HG03520 (cell line): ENCODE measurements at regions not wholly inside any gene's neighbourhood (a gene's known extent, or its start where the extent isn't known, plus 50 kb on each side); places are given as distances from the start of the nearest gene placed in this dataset.
A peak's percentile ranks its signal among the peaks of the same experiment; 100 is the strongest.

Experiments used
- ATAC-seq: cut with Tn5 transposase; IDR thresholded peaks from one replicate; pipeline ENCODE4 v1.9.1; 2021; ENCODE audit warnings: mild to moderate bottlenecking, moderate library complexity; ENCODE audit not compliant: unreplicated experiment

DNA sequence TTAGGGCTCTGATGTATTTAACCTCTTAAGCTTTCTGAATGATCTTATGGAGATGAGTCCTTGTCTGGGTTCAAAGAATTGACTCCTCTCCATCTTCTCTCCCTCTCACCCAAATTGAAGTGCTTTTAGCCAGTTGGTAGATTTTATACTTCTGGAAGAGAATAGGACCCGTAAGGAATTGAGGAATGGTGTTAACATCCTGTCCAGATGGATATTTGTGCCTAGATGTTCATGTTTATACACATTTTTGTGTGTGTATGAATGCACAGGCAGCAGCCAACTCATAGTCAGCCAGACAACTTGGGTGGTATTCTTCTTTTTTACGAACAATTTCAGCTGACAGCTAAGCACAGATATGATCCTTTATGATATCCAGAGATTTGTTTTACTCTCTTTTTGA lies 449.6 kb upstream of the RGS6 start:
- ATAC-seq, result no peak

DNA sequence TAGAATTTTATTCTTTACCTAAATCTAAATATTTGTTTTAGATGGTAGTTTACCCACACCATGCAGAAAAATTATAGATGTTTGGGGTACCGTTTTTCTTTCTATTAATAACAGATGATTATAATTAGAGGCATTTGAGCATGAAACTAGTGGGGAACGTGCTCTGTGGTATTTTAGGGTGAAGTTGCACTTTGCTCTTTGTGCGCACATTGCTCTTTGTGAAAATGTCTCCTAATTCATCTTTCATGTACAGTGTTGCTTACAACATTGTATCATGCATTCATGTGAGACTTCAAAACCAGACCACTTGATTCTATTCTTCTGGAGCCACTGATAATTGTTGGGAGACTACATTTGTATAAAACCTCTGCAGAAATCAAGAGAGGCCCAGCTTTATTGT lies 449.1 kb upstream of the RGS6 start:
- ATAC-seq, result no peak

GRCh38 chr14:71485833-71486232 lies 446.4 kb upstream of the RGS6 start:
- ATAC-seq, result no peak

DNA sequence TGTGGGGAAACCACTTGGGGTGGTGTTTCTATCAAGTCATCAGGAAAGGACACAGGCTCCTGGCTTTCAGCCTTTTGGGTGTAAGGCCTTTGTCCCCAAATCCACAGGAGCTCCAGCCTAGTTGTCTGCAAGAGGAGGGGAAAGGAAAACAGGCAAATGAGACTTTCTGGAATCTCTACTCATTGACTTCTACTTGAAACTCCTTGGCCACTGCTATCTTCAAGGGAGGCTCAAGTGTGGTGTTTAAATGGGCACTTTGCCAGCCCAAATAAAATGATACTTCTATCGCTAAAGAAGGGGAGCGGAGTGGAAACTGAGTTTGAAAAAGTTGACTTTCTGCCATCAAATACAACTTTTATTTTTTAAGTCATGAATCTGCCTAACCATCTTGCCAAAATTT lies 445.9 kb upstream of the RGS6 start:
- ATAC-seq, result no peak

DNA sequence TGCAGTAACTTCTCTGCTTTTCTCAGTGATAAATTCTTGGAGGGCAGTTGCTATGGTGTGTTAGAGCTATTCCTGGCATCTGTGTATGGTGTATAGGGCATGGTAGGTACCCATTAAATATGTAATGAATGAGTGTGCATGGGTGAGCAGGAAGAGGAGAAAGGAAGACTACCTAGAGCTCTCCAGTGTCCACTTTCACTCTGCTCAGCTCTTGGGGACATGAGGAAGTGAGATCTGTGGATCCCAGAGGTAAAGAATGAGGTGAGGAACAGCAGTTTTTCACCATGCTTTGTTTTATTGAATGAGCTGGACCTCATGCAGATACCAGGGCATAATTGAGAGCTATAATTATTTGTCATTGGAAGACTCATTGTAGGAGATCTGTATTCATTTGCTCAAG lies 444.8 kb upstream of the RGS6 start:
- ATAC-seq, result no peak

DNA sequence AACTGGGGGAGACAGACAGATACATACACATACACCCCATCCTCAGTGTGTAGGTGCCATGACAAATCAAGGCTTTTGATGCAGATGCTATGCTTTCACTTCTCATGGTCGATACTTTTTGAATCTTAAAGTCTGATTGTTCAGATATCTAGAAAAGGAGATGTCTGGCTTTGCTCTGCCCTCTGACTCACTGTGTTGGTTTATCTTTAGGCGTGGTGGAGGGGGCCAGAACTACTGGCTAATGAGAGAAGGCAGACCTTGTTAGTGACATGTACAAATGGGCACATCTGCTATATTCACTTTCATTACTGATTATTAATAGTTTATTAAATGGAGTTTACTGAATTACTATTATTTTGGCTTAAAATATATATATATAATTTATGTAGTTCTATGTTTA lies 444.3 kb upstream of the RGS6 start:
- ATAC-seq, result no peak

DNA sequence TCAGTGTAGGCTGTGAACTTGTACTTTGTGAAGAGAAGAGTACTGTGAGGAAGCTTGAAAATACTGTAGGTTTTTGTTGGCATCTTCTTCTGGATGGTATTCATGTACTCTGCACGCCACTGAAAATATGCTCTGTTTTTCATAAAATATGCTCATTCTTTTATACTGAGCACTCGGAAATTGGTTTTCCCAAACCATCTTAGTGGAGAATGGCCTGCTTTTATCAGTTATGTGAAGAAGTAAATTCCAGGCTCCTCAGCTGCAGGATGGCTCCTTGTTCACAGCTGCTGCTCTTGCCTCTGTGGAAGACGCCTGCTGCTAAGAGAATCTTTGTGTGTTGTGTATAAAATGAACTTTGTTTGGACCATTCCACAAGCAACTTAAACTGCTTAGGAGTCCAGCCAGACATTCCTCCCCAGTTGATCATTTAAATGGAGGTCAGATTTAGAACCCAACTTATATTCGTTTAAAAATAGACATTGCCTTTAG lies 443.5 kb upstream of the RGS6 start:
- no peak for ATAC-seq

GRCh38 chr14:71489742-71490141 lies 442.5 kb upstream of the RGS6 start:
- no peak for ATAC-seq

GRCh38 chr14:71491931-71492330 lies 440.3 kb upstream of the RGS6 start:
- ATAC-seq, result no peak

- ATAC-seq, result no peak
These were observed 439.9 kb upstream of the RGS6 start for GRCh38 chr14:71492346-71492745.

GRCh38 chr14:71497645-71498086 lies 434.6 kb upstream of the RGS6 start:
- peak; percentile 70 for ATAC-seq

GRCh38 chr14:71498212-71498611 lies 434.0 kb upstream of the RGS6 start:
- no peak for ATAC-seq

- no peak for ATAC-seq
These were observed 433.2 kb upstream of the RGS6 start for GRCh38 chr14:71499018-71499417.

DNA sequence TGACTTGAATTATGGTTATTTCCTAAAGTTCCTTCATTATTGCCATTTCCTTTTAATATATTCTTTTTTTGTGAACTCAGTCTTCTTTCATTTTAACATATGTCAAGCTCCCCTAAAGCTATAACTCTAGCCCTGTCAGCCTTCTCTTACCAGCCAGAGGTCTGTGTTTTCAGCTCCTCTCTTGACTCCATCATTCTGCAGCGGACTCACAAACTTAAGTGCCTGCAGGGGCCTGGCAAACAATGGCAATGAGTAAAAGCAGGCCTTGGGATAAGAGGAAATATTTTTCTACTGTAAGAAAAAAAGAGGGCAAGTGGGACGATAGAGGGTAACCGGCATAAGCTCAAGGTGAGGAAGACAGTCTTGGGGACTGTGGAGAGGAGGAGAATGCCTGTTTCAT lies 424.5 kb upstream of the RGS6 start:
- no peak for ATAC-seq

GRCh38 chr14:71508901-71509300 lies 423.3 kb upstream of the RGS6 start:
- no peak for ATAC-seq

DNA sequence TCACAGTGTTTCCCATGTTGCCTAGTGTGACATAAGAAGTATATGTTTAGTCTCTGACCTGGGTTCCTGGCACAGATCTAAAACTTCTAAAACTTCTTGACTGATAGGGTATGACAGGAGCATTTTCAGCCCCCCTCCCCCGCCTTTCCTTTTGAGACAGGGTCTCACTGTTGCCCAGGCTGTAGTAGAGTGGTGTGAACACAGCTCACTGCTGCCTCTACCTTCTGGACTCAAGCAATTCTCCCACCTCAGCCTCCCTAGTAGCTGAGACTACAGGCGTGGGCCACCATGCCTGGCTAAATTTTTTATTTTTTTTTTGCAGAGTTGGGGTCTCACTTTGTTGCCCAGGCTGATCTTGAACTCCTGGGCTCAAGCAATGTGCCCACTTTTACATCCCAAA lies 421.1 kb upstream of the RGS6 start:
- no peak for ATAC-seq

DNA sequence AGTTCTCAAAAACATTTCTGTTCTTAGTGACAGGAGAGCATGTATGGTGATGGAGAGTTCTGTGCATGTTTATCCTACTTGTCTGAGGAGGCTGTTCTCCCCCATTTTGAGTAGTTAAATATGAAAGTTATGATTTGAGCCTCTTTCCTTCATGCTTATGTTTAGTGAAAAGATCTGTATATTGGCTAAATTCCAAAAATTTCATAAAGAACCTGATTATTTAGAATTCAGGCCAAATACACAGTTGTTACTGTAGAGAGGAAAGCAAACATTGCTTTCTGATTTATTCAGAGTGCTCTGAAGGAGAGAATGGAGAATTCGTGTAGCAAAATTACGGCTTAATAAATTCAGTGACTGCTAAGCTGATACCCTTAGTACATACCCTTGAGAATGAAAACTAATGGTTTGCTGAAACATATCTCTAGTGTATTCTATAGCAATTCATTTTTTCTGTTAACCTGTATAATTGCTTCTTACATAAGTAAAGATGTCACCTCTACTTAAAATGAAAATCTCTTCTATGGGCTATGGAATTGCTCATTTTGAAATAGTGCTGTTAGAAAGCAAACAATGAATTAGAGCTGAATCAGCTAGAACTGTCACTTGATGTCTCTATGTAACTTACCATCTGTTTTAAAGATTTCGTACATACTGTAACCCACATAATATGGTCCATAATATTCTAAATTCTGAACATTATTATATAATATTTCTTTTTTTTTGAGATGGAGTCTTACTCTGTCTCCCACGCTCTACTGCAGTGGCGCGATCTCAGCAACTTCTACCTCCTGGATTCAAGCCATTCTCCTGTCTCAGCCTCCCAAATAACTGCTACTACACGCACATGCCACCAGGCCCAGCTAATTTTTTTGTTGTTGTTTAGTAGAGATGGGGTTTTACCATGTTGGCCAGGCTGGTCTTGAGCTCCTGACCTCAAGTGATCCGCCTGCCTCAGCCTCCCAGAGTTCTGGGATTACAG lies 417.0 kb upstream of the RGS6 start:
- no peak for ATAC-seq

- no peak for ATAC-seq
These were observed 410.7 kb upstream of the RGS6 start for GRCh38 chr14:71521238-71522135.

- peak; percentile 56 for ATAC-seq
These were observed 408.5 kb upstream of the RGS6 start for GRCh38 chr14:71523630-71524319.

- ATAC-seq, result peak; percentile 42
These were observed 407.8 kb upstream of the RGS6 start for GRCh38 chr14:71524320-71524982.
